Skeletal muscle satellite cell (primary cell): ENCODE measurements at regions not wholly inside any gene's neighbourhood (a gene's known extent, or its start where the extent isn't known, plus 50 kb on each side); places are given as distances from the start of the nearest gene placed in this dataset.

Experiments used
- H3K27me3 ChIP-seq: 2 replicates; pipeline ENCODE4 v1.7.0; 2013; ENCODE audit warnings: low read length; ENCODE audit not compliant: control insufficient read depth, insufficient read depth
- H3K36me3 ChIP-seq: 2 replicates; pipeline ENCODE4 v1.7.0; 2013; ENCODE audit warnings: mild to moderate bottlenecking, control low read depth, low read length; ENCODE audit not compliant: insufficient read depth
- H3K4me1 ChIP-seq: 2 replicates; pipeline ENCODE4 v1.7.0; 2013; ENCODE audit warnings: low read length; ENCODE audit not compliant: control insufficient read depth, insufficient read depth
- H3K4me2 ChIP-seq: 2 replicates; pipeline ENCODE4 v1.7.0; 2013; ENCODE audit warnings: mild to moderate bottlenecking, low read length
- H3K4me3 ChIP-seq: 2 replicates; pipeline ENCODE4 v1.7.0; 2013; ENCODE audit warnings: low read length
- H3K9ac ChIP-seq: 2 replicates; pipeline ENCODE4 v1.7.0; 2013; ENCODE audit warnings: mild to moderate bottlenecking, low read depth, low read length, moderate library complexity
- H3K9me3 ChIP-seq: replicated peaks from 2 replicates; pipeline ENCODE4 v1.7.0; 2013; ENCODE audit warnings: mild to moderate bottlenecking, control low read depth, low read length

DNA sequence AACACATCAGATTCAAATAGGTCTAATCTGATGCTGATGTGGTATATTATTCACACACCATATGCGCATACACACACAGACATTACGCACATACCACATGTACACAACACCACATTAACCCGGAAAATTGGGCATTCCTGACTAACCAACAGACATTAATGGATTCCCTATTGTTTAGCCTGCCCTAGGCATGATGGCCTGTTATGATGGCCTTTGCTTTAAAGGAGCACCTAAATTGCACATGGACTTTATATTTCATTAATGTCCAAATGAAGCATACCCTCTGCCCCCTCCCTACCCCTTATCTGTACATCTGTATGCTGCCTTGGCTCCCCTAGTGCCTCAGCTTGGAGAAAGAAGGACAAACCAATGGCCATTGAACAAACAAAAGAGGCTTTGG, 127.7 kb upstream of the PRLR start:
- Histone ChIP-seq H3K36me3 (no peaks in the 10 kb centered on the region), H3K4me2 (no peak overlapping the region), H3K4me3 (no peak overlapping the region), H3K9me3 (no peaks in the 10 kb centered on the region), H3K4me1 (no peaks in the 10 kb centered on the region), H3K27me3 (peaks cover 10% of the 10 kb centered on the region), H3K9ac (no peak overlapping the region)

DNA sequence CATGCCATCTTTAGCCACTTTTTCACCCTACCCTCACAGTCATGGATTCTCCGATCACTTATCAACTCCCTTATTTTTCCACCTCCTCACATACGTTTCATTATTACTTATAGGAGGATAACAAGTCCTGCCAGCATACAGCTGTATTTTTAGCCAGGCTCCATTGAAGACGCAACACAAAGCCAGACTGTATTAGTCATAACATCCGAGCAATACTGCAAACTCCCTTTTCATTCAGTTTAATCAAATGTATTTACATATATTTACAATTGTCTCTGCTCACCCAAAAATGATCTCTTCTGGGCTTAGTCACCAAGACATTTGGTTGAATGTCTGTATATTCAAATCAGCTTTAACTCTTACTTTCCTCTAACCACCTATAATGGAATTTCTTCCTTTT, 126.4 kb upstream of the PRLR start:
- Histone ChIP-seq H3K4me2 (no peak overlapping the region), H3K9ac (no peak overlapping the region), H3K4me3 (no peak overlapping the region), H3K27me3 (peaks cover 10% of the 10 kb centered on the region), H3K4me1 (no peaks in the 10 kb centered on the region), H3K9me3 (no peaks in the 10 kb centered on the region), H3K36me3 (no peaks in the 10 kb centered on the region)

DNA sequence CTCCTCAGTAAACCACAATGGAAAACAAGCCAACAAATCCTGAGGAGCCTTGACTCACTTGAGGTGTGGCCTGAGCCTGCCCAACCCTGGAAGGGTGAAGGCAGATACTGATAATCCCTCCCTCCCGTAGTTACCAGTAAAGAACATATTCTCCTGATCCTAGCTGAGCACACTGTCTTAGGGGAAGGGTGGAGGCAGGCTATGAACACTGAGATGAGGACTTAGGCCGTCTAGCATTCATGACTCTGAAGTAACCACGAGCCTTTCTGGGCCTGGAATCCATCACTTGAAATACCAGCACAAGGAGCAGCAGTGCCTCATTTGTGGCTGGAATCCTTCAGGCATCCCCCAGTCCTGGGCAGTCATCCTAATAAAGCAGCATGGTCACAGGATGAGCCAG, 124.5 kb upstream of the PRLR start:
- H3K36me3 ChIP-seq, result no peaks in the 10 kb centered on the region

DNA sequence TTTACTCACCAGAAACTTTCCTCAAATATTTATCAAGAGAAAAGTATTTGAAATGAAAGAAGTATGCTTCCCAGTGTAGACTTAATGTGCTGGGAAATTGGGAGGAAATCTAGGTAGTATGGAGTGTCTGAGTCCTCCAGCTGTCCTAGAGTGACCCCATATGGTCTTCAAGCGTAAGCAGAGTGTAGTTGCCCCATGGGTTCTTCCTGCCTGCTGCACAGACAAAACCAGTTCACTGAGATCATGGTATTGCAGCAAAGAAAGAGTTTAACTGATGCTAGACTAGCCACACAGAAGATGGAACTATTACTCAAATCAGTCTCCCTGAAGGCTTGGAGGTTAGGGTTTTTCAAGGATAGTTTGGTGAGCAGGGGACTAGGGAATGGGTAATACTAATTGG, 114.9 kb upstream of the PRLR start:
- Histone ChIP-seq H3K9me3 (no peaks in the 10 kb centered on the region), H3K27me3 (no peaks in the 10 kb centered on the region), H3K4me2 (no peak overlapping the region), H3K36me3 (no peaks in the 10 kb centered on the region), H3K4me3 (no peak overlapping the region), H3K9ac (no peak overlapping the region), H3K4me1 (no peaks in the 10 kb centered on the region)

More for the DNA sequence above, 124.5 kb upstream of the PRLR start:
- no peak overlapping the region for H3K9ac ChIP-seq
- no peak overlapping the region for H3K4me3 ChIP-seq
- no peak overlapping the region for H3K4me2 ChIP-seq
- H3K4me1 ChIP-seq, result no peaks in the 10 kb centered on the region
- H3K9me3 ChIP-seq, result no peaks in the 10 kb centered on the region
- H3K27me3 ChIP-seq, result no peaks in the 10 kb centered on the region

DNA sequence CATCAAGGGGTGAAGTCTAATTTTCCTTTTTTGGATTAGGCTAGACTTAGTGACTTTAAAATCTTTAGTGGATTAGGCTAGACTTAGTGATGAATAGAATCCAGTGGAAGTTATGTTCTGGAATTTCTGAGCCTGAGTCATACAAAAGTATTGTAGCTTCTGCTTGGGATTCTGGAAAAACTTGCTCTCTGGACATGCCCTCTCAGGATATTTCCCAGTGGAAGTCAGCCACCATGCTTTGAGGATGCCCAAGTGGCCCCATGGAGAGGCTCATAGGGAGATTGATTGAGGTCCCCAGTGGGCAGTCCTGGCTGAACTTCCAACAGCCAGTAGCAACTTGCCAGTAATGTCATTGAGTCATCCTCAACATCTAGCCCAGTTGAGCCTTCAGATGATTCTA, 112.4 kb upstream of the PRLR start:
- Histone ChIP-seq H3K36me3 (no peaks in the 10 kb centered on the region), H3K4me3 (no peak overlapping the region), H3K9me3 (no peaks in the 10 kb centered on the region), H3K9ac (no peak overlapping the region), H3K4me2 (no peak overlapping the region), H3K27me3 (no peaks in the 10 kb centered on the region), H3K4me1 (no peaks in the 10 kb centered on the region)

DNA sequence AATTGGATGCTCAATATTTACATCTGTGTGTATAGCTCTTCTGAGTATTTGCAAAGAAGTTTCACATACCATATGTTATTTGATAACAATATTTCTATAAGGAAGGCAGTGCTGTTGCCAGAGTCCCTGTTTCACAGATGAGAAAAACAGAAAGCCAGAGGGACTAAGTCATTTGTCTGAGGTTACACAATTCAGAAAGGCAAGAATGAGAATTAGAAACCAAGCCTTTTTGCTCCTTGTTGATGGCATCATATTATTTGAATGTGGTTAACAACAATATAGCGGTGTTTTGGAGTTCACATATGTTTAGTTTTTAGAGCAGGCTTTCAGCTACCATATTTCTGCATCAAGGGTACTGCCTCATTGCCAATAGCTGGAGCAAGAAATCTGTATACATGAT, 110.9 kb upstream of the PRLR start:
- Histone ChIP-seq H3K27me3 (no peaks in the 10 kb centered on the region), H3K36me3 (no peaks in the 10 kb centered on the region), H3K9ac (no peak overlapping the region), H3K4me3 (no peak overlapping the region), H3K9me3 (no peaks in the 10 kb centered on the region), H3K4me1 (no peaks in the 10 kb centered on the region), H3K4me2 (no peak overlapping the region)

DNA sequence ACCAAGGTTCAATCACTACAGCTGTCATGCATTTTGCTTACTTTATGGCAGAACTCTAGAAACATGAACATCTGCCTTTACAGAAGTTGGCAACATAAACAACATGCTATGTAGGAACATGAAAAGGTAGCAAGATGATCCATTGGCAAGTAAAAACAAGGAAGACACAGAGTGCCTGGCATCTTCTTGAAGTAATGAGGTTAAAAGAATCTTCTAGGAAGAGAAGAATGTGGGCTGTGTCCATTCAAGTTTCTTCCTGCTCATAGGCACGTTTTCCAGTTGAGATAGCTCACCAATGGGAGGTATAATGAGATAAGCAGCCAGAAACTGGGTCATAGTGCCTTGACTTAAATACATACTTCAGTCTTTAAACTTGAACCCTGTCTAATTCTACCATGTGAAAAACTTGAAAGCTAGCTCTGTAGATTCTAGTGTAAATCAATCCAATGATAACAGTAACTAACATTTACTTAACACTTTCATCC, 109.4 kb upstream of the PRLR start:
- Histone ChIP-seq H3K9me3 (no peaks in the 10 kb centered on the region), H3K4me3 (no peak overlapping the region), H3K9ac (no peak overlapping the region), H3K4me1 (no peaks in the 10 kb centered on the region), H3K36me3 (no peaks in the 10 kb centered on the region), H3K27me3 (no peaks in the 10 kb centered on the region), H3K4me2 (no peak overlapping the region)

DNA sequence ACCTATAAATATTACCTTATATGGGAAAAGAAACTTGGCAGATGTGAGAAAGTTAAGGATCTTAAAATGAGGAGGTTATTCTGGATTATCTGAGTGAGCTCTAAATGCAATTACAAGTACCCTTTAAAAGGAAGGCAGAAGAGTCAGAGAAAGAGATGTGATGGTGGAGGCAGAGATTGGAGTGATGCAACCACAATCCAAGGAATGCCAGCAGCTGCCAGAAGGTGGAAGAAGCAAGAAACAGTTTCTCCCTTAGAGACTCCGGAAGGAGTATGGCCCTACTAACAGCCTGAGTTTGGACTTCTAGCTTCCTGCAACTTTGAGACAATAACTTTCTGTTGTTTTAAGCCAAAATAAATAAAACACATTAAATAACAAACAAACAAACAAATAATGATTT, 108.7 kb upstream of the PRLR start:
- no peaks in the 10 kb centered on the region for H3K27me3 ChIP-seq
- no peak overlapping the region for H3K9ac ChIP-seq
- no peak overlapping the region for H3K4me3 ChIP-seq
- H3K4me2 ChIP-seq, result no peak overlapping the region
- no peaks in the 10 kb centered on the region for H3K4me1 ChIP-seq
- no peaks in the 10 kb centered on the region for H3K36me3 ChIP-seq
- no peaks in the 10 kb centered on the region for H3K9me3 ChIP-seq

DNA sequence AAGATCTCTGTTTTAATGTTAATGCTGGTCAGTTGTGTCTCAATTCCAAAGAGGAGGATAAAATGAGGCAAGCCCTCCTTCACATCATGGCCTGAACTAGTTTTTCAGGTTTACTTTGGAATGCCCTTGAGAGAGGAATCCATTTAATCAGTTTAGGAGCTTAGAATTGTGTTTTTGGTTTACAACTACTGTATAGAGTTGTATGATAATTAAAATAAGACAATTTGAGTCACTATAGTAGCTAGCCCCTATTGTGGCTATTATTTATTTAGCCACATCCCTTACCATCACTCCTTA, 107.8 kb upstream of the PRLR start:
- H3K9ac ChIP-seq, result no peak overlapping the region
- H3K4me1 ChIP-seq, result no peaks in the 10 kb centered on the region
- H3K4me3 ChIP-seq, result no peak overlapping the region
- no peaks in the 10 kb centered on the region for H3K9me3 ChIP-seq
- H3K27me3 ChIP-seq, result no peaks in the 10 kb centered on the region
- H3K36me3 ChIP-seq, result no peaks in the 10 kb centered on the region
- H3K4me2 ChIP-seq, result no peak overlapping the region

DNA sequence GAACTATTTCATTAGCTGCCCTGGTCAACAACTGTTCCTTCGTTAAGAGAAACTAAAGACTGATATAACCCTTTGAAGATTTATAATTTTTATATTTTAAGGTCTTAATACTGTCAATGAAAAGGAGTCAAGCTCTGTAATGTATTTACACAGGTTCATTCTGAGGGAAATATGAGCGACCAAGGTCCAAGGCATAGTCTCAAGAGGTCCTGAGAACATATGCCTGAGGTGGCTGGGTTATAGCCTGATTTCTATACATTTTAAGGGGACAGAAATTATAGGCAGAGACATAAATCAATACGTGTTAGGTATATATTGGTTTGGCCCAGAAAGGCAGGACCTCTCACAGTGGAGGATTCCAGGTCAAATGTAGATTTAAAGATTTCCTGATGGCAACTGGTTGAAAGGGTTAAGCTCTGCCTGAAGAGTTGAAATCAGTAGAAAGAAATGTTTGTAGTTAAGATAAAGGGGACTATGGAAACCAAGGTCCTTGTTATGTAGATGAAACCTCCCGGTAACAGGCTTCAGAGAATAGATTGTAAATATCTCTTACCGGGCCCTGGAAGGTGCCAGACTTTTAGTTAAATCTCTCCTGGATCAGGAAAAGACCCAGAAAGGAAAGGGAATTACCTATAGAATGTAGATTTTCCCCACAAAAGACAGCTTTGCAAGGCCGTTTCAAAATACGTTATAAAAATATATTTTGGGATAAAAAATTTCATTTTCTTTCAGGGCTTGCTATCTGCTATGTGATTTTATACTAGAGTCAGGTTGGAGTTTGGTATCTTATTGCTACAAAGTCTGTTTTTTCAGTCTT, 107.3 kb upstream of the PRLR start:
- H3K4me3 ChIP-seq, result no peak overlapping the region
- no peaks in the 10 kb centered on the region for H3K36me3 ChIP-seq
- no peaks in the 10 kb centered on the region for H3K4me1 ChIP-seq
- no peak overlapping the region for H3K4me2 ChIP-seq
- H3K27me3 ChIP-seq, result no peaks in the 10 kb centered on the region
- no peak overlapping the region for H3K9ac ChIP-seq
- H3K9me3 ChIP-seq, result no peaks in the 10 kb centered on the region

DNA sequence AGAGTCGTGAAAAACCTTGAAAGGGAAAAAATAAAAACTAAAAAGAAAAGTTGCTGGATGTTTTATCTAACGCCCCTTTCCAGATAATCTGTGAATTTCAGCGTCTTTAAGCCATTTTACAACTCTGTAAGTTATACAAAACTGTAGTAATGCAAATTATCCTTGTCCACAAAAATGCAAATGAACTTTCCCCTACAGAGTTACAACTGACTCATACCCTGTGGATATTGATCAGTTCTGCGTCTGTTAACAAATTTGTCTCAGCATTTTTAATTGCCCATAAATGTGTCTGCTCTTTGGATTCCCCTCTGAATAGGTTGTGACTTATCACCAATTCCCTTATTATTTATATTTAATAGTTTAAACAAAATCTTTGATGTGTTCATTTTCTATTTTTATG, 105.9 kb upstream of the PRLR start:
- no peaks in the 10 kb centered on the region for H3K27me3 ChIP-seq
- H3K36me3 ChIP-seq, result no peaks in the 10 kb centered on the region
- H3K4me2 ChIP-seq, result no peak overlapping the region
- no peaks in the 10 kb centered on the region for H3K9me3 ChIP-seq
- no peak overlapping the region for H3K4me3 ChIP-seq
- no peaks in the 10 kb centered on the region for H3K4me1 ChIP-seq
- no peak overlapping the region for H3K9ac ChIP-seq

DNA sequence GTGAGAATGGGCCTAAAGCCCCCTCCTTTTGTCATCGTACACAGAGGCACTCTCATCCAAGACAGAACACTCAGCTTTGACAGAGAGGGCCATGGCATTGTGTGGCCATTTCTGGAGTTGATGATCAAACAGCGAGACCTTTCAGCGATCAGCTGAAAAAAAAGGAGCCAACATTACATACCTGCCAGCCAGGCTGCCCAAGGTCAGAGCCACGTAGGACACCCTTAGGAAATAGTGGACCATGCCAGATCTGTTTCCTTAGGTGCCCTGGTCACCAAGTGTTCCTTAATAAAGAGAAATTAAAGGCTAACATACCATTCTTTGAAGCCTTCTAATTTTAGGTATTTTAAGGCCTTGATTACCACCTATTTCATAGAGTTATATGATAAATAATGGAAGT, 105.5 kb upstream of the PRLR start:
- Histone ChIP-seq H3K4me3 (no peak overlapping the region), H3K36me3 (no peaks in the 10 kb centered on the region), H3K4me2 (no peak overlapping the region), H3K4me1 (no peaks in the 10 kb centered on the region), H3K9me3 (no peaks in the 10 kb centered on the region), H3K27me3 (no peaks in the 10 kb centered on the region), H3K9ac (no peak overlapping the region)
